Keratinocyte (primary cell): ENCODE measurements at regions not wholly inside any gene's neighbourhood (a gene's known extent, or its start where the extent isn't known, plus 50 kb on each side); places are given as distances from the start of the nearest gene placed in this dataset.

ENCODE experiments used
- DNase-seq: peaks from one replicate; pipeline ENCODE4 v3.0.0-alpha.2; 2011; ENCODE audit warnings: low read depth, missing footprints, low spot score
- FAIRE-seq: peaks from 2 replicates; lab custom pipeline; 2011; peaks lifted over from hg19 to GRCh38; lab: Jason Lieb, UNC
- H2AFZ ChIP-seq: 2 replicates; pipeline ENCODE4 v1.6.0; 2012; ENCODE audit warnings: low read length, control low read depth, inconsistent platforms; ENCODE audit not compliant: control insufficient read depth
- H3K27ac ChIP-seq: 2 replicates; pipeline ENCODE4 v1.5.1; 2011; ENCODE audit warnings: low read length; ENCODE audit not compliant: control insufficient read depth, insufficient read depth
- H3K27me3 ChIP-seq: 3 replicates; pipeline ENCODE4 v1.6.0; 2011; ENCODE audit warnings: low read length; ENCODE audit not compliant: control insufficient read depth, insufficient read depth; ENCODE audit errors: extremely low read depth
- H3K36me3 ChIP-seq, 2 experiments: 2 replicates in 1 of 2; 3 replicates in 1 of 2; pipeline ENCODE4 v1.5.1; 2011; ENCODE audit warnings: low read length in 2 of 2, mild to moderate bottlenecking in 1 of 2; ENCODE audit not compliant: control insufficient read depth in 2 of 2, insufficient read depth in 2 of 2; ENCODE audit errors: extremely low read depth in 1 of 2
- H3K4me1 ChIP-seq: 3 replicates; pipeline ENCODE4 v1.5.1; 2011; ENCODE audit warnings: low read length; ENCODE audit not compliant: control insufficient read depth, insufficient read depth; ENCODE audit errors: extremely low read depth
- H3K4me2 ChIP-seq: 3 replicates; pipeline ENCODE4 v1.6.0; 2011; ENCODE audit warnings: low read depth, low read length; ENCODE audit not compliant: control insufficient read depth, insufficient read depth; ENCODE audit errors: extremely low read depth
- H3K4me3 ChIP-seq, 3 experiments: fragments of 200-600 bp in 1 of 3; sonication (generic) in 1 of 3; 2 replicates in 2 of 3; 3 replicates in 1 of 3; pipeline ENCODE4 v1.5.1; 2011 to 2016; ENCODE audit warnings: low read length in 3 of 3, mild to moderate bottlenecking in 3 of 3, control low read depth in 2 of 3, inconsistent platforms in 1 of 3, low read depth in 1 of 3, mixed read lengths in 1 of 3, mixed run types in 1 of 3, moderate library complexity in 1 of 3; ENCODE audit not compliant: control insufficient read depth in 2 of 3, insufficient read depth in 2 of 3; ENCODE audit errors: extremely low read depth in 1 of 3
- H3K79me2 ChIP-seq: 2 replicates; pipeline ENCODE4 v1.6.0; 2012; ENCODE audit warnings: low read length; ENCODE audit not compliant: control insufficient read depth, insufficient read depth
- H3K9ac ChIP-seq: 3 replicates; pipeline ENCODE4 v1.6.0; 2011; ENCODE audit warnings: low read length; ENCODE audit not compliant: control insufficient read depth, insufficient read depth; ENCODE audit errors: extremely low read depth
- H3K9me1 ChIP-seq: 3 replicates; pipeline ENCODE4 v1.6.0; 2011; ENCODE audit warnings: low read length; ENCODE audit not compliant: control insufficient read depth, insufficient read depth; ENCODE audit errors: extremely low read depth
- H3K9me3 ChIP-seq: 2 replicates; pipeline ENCODE4 v1.5.1; 2012; ENCODE audit warnings: low read depth, low read length; ENCODE audit not compliant: control insufficient read depth
- H4K20me1 ChIP-seq: 3 replicates; pipeline ENCODE4 v1.6.0; 2011; ENCODE audit warnings: low read length; ENCODE audit not compliant: control insufficient read depth, insufficient read depth; ENCODE audit errors: extremely low read depth
- EZH2 ChIP-seq: IDR thresholded peaks from one replicate; pipeline ENCODE4 v1.6.1; 2012; ENCODE audit warnings: inconsistent platforms, mild to moderate bottlenecking, low read length, moderate library complexity
- dilution Hi-C: fragments of 300-500 bp; cut with MboI; formaldehyde crosslinking; loops from one replicate; pipeline ENCODE4 v1.7.0; 2020; ENCODE audit warnings: low sequenced_read_pairs; ENCODE audit not compliant: extremely low pct_ligation_motif_present
- TF ChIP-seq, protein P1 (sequence below), 3 experiments: IDR thresholded peaks in 1 of 3; conservative IDR thresholded peaks in 1 of 3; optimal IDR thresholded peaks in 1 of 3; 2 replicates in 2 of 3; 3 replicates in 1 of 3; pipeline versions ENCODE3 to v1.5.1; 2011; ENCODE audit warnings: low read length in 3 of 3, mild to moderate bottlenecking in 3 of 3, moderate library complexity in 2 of 3, control low read depth in 1 of 3, inconsistent platforms in 1 of 3; ENCODE audit not compliant: insufficient read depth in 2 of 3; ENCODE audit errors: extremely low read depth in 1 of 3

DNA sequence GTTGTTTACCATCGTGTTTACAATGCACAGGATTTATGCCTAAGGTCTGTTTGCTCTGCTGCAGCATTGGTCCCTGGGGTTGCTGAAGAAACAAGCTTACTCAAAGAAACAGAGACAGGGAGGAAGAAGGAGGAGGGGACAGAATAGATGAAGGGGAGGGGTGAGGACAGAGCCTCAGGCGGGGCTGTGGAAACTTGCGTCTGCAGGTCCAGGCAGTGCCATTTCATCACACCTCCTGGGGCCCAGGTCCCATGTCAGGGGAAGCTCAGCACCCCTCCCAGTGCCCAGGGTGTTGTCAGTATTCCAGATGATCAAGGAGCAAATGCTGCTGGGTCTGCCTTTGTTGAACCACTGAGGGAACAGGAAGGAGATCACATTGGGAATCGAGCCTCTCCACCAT lies 1406.8 kb downstream of the TBC1D22A start:
- DNase-seq = no peak
- Histone ChIP-seq H3K36me3 (no peaks in the 10 kb centered on the region), H3K4me3 (no peak overlapping the region), H3K27me3 (no peaks in the 10 kb centered on the region), H2AFZ (no peak overlapping the region), H3K9me3 (peaks cover 3% of the 10 kb centered on the region), H3K79me2 (no peaks in the 10 kb centered on the region), H3K9me1 (no peaks in the 10 kb centered on the region), H3K4me1 (no peaks in the 10 kb centered on the region), H3K4me2 (no peak overlapping the region), H3K9ac (no peak overlapping the region), H4K20me1 (no peaks in the 10 kb centered on the region), H3K27ac (no peak overlapping the region)
- dilution Hi-C loops = no loop called here
- FAIRE-seq = no peak
- TF ChIP-seq, protein P1, sequence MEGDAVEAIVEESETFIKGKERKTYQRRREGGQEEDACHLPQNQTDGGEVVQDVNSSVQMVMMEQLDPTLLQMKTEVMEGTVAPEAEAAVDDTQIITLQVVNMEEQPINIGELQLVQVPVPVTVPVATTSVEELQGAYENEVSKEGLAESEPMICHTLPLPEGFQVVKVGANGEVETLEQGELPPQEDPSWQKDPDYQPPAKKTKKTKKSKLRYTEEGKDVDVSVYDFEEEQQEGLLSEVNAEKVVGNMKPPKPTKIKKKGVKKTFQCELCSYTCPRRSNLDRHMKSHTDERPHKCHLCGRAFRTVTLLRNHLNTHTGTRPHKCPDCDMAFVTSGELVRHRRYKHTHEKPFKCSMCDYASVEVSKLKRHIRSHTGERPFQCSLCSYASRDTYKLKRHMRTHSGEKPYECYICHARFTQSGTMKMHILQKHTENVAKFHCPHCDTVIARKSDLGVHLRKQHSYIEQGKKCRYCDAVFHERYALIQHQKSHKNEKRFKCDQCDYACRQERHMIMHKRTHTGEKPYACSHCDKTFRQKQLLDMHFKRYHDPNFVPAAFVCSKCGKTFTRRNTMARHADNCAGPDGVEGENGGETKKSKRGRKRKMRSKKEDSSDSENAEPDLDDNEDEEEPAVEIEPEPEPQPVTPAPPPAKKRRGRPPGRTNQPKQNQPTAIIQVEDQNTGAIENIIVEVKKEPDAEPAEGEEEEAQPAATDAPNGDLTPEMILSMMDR (optimal IDR thresholded peaks at IDR 0.05 in 1 of 3, IDR thresholded peaks at IDR 0.05 in 1 of 3, conservative IDR thresholded peaks at IDR 0.05 in 1 of 3; ENCODE audit: extremely low read depth in 1 of 3, insufficient read depth in 2 of 3, low read length in 3 of 3) = no peak
- no peak for TF ChIP-seq EZH2

DNA sequence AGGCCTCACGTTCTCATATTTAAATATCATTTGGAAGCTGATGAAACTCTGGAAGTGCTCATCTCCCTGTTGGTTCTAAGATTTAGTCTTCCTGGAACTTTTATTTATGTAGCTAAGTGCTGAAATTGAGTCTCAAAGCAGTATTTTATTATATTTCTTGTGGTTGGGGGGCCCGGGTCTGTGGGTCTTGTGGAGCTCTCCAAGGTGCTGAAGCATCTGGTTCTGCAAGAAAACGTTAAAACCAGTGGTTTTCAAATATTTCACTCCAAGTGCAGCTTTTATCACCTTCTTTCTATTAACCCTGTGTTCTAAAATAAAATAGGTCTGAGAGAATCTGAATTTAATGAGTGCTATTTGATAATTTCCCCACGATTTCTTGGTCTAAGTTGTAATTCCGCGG lies 1404.8 kb downstream of the TBC1D22A start:
- Histone ChIP-seq H3K9me3 (peaks cover 3% of the 10 kb centered on the region), H3K27ac (no peak overlapping the region), H3K79me2 (no peaks in the 10 kb centered on the region), H3K9ac (no peak overlapping the region), H4K20me1 (no peaks in the 10 kb centered on the region), H3K4me1 (no peaks in the 10 kb centered on the region), H3K36me3 (no peaks in the 10 kb centered on the region), H3K4me3 (no peak overlapping the region), H2AFZ (no peak overlapping the region), H3K27me3 (no peaks in the 10 kb centered on the region), H3K4me2 (no peak overlapping the region), H3K9me1 (no peaks in the 10 kb centered on the region)
- DNase-seq = no peak
- TF ChIP-seq, protein P1 (optimal IDR thresholded peaks at IDR 0.05 in 1 of 3, IDR thresholded peaks at IDR 0.05 in 1 of 3, conservative IDR thresholded peaks at IDR 0.05 in 1 of 3; ENCODE audit: extremely low read depth in 1 of 3, insufficient read depth in 2 of 3, low read length in 3 of 3) = no peak
- no peak for TF ChIP-seq EZH2
- dilution Hi-C loops = no loop called here
- no peak for FAIRE-seq
